Endothelial cell of umbilical vein (primary cell): ENCODE measurements at regions not wholly inside any gene's neighbourhood (a gene's known extent, or its start where the extent isn't known, plus 50 kb on each side); places are given as distances from the start of the nearest gene placed in this dataset.

ENCODE experiments used
- BruUV-seq: library from RNA; stranded (reverse); fragments of 400-500 nt; replicated peaks from 2 replicates; lab custom pipeline; 2021; lab: Mats Ljungman, UMichigan
- CTCF ChIA-PET: fragments of 300-600, 350-600 bp; sonication (Branson Sonifier 250); formaldehyde crosslinking; loops from one replicate; lab custom pipeline; 2021; ENCODE audit warnings: antibody characterized with exemption, inconsistent platforms; lab: Charles Lee
- POLR2A ChIA-PET: fragments of 300-600, 350-600 bp; sonication (Branson Sonifier 250); formaldehyde crosslinking; loops from one replicate; lab custom pipeline; 2021; ENCODE audit warnings: antibody characterized with exemption, inconsistent platforms; lab: Charles Lee
- DNase-seq: peaks from one replicate; pipeline ENCODE4 v3.0.0-alpha.2; 2011; ENCODE audit warnings: low read depth, low spot score
- FAIRE-seq: peaks from 2 replicates; lab custom pipeline; 2011; peaks lifted over from hg19 to GRCh38; lab: Jason Lieb, UNC
- H2AFZ ChIP-seq: 2 replicates; pipeline ENCODE4 v1.6.0; 2012; ENCODE audit warnings: low read depth, low read length, control low read depth, inconsistent platforms
- H3K27ac ChIP-seq: 2 replicates; pipeline ENCODE4 v1.5.1; 2011; ENCODE audit warnings: low read depth, mild to moderate bottlenecking, control low read depth, low read length, moderate library complexity; ENCODE audit not compliant: insufficient read depth
- H3K27me3 ChIP-seq, 2 experiments: 2 replicates each; pipeline versions ENCODE4 v1.6.0 to v1.6.1; 2011; ENCODE audit warnings: low read length in 2 of 2, mixed read lengths in 1 of 2; ENCODE audit not compliant: control insufficient read depth in 2 of 2, insufficient read depth in 2 of 2
- H3K36me3 ChIP-seq, 2 experiments: 2 replicates in 1 of 2; 3 replicates in 1 of 2; pipeline ENCODE4 v1.5.1; 2011; ENCODE audit warnings: low read length in 2 of 2, mild to moderate bottlenecking in 1 of 2, moderate library complexity in 1 of 2; ENCODE audit not compliant: control insufficient read depth in 2 of 2, insufficient read depth in 2 of 2; ENCODE audit errors: extremely low read depth in 1 of 2
- H3K4me1 ChIP-seq: 3 replicates; pipeline ENCODE4 v1.5.1; 2011; ENCODE audit warnings: mild to moderate bottlenecking, low read length; ENCODE audit not compliant: control insufficient read depth, insufficient read depth; ENCODE audit errors: extremely low read depth
- H3K4me2 ChIP-seq: 2 replicates; pipeline ENCODE4 v1.6.1; 2011; ENCODE audit warnings: low read length, control low read depth, mixed read lengths; ENCODE audit not compliant: insufficient read depth
- H3K4me3 ChIP-seq, 3 experiments: fragments of 200-600 bp in 1 of 3; sonication (generic), shearing (Covaris generic) in 1 of 3; replicated peaks in 1 of 3; 2 replicates each; pipeline ENCODE4 v1.5.1; 2011 to 2016; ENCODE audit warnings: control low read depth in 3 of 3, low read length in 3 of 3, mild to moderate bottlenecking in 2 of 3, inconsistent platforms in 1 of 3, low read depth in 1 of 3, moderate library complexity in 1 of 3; ENCODE audit not compliant: insufficient read depth in 1 of 3
- H3K79me2 ChIP-seq: 2 replicates; pipeline ENCODE4 v1.6.0; 2012; ENCODE audit warnings: low read length, inconsistent platforms; ENCODE audit not compliant: control insufficient read depth, insufficient read depth
- H3K9ac ChIP-seq: replicated peaks from 2 replicates; pipeline ENCODE3; 2011; ENCODE audit warnings: low read length, control low read depth; ENCODE audit not compliant: insufficient read depth; ENCODE audit errors: extremely low read depth
- H3K9me1 ChIP-seq: replicated peaks from 3 replicates; pipeline ENCODE4 v1.6.0; 2011; ENCODE audit warnings: mild to moderate bottlenecking, low read length; ENCODE audit not compliant: control insufficient read depth, insufficient read depth; ENCODE audit errors: extremely low read depth
- H3K9me3 ChIP-seq: replicated peaks from 2 replicates; pipeline ENCODE4 v1.5.1; 2012; ENCODE audit warnings: low read length, inconsistent platforms; ENCODE audit not compliant: control insufficient read depth, insufficient read depth
- H4K20me1 ChIP-seq: replicated peaks from 2 replicates; pipeline ENCODE3; 2011; ENCODE audit warnings: mild to moderate bottlenecking, low read length; ENCODE audit not compliant: control insufficient read depth, insufficient read depth; ENCODE audit errors: extremely low read depth
- EZH2 ChIP-seq: IDR thresholded peaks from 2 replicates; pipeline ENCODE4 v1.6.1; 2012; ENCODE audit warnings: borderline replicate concordance, low read depth, mild to moderate bottlenecking, moderate library complexity, low read length, inconsistent platforms; ENCODE audit not compliant: severe bottlenecking
- FOS ChIP-seq: IDR thresholded peaks from 2 replicates; pipeline ENCODE4 v1.6.1; 2011; ENCODE audit warnings: mild to moderate bottlenecking, low read length, moderate library complexity, borderline replicate concordance; ENCODE audit not compliant: insufficient read depth
- GATA2 ChIP-seq: IDR thresholded peaks from 2 replicates; pipeline ENCODE4 v1.7.0; 2011; ENCODE audit warnings: low read depth, mild to moderate bottlenecking, moderate library complexity, mixed read lengths, low read length; ENCODE audit not compliant: insufficient read length, insufficient read depth
- JUN ChIP-seq: IDR thresholded peaks from 2 replicates; pipeline ENCODE4 v1.6.1; 2011; ENCODE audit warnings: borderline replicate concordance, low read depth; ENCODE audit not compliant: insufficient read length, insufficient read depth
- MAX ChIP-seq: IDR thresholded peaks from 2 replicates; pipeline ENCODE4 v1.6.1; 2011; ENCODE audit not compliant: insufficient read depth, insufficient read length
- MYC ChIP-seq: IDR thresholded peaks from one replicate; pipeline ENCODE4 v1.6.1; 2011; ENCODE audit warnings: mild to moderate bottlenecking, low read depth, low read length
- POLR2A ChIP-seq: IDR thresholded peaks from 2 replicates; pipeline ENCODE4 v1.6.1; 2012; ENCODE audit warnings: low read depth, mild to moderate bottlenecking, control low read depth, low read length
- POLR2AphosphoS5 ChIP-seq: IDR thresholded peaks from 2 replicates; pipeline ENCODE4 v1.6.1; 2012; ENCODE audit warnings: low read depth, mild to moderate bottlenecking, control low read depth, low read length, moderate library complexity; ENCODE audit not compliant: insufficient read depth
- dilution Hi-C: fragments of 300-500 bp; cut with MboI; formaldehyde crosslinking; loops from one replicate; pipeline ENCODE4 v1.15.0; 2019; ENCODE audit warnings: low sequenced_read_pairs; ENCODE audit not compliant: extremely low pct_ligation_motif_present
- intact Hi-C: fragments of 100-400 bp; cut with micrococcal nuclease; formaldehyde crosslinking; loops from one replicate; pipeline ENCODE4 v1.10.0; 2022
- TF ChIP-seq, protein P1 (sequence below), 2 donors: IDR thresholded peaks; 1 replicate in 1 of 2; 2 replicates in 1 of 2; pipeline ENCODE4 v1.5.1; 2011; ENCODE audit warnings: low read length in 2 of 2, mild to moderate bottlenecking in 2 of 2, moderate library complexity in 2 of 2, control low read depth in 1 of 2, inconsistent platforms in 1 of 2, low read depth in 1 of 2; ENCODE audit not compliant: insufficient read depth in 1 of 2; ENCODE audit errors: extremely low read depth in 1 of 2

GRCh38 chr15:66893294-66893693 is 172.1 kb upstream of the SMAD3 start:
- Histone ChIP-seq H3K27ac (no peak overlapping the region), H3K4me2 (no peak overlapping the region), H3K9me3 (no peaks in the 10 kb centered on the region), H3K9ac (no peak overlapping the region), H4K20me1 (no peaks in the 10 kb centered on the region), H3K9me1 (no peaks in the 10 kb centered on the region), H3K27me3 (no peaks in the 10 kb centered on the region), H3K79me2 (no peaks in the 10 kb centered on the region), H2AFZ (no peak overlapping the region), H3K36me3 (no peaks in the 10 kb centered on the region), H3K4me1 (no peaks in the 10 kb centered on the region), H3K4me3 (no peak overlapping the region)
- DNase-seq (no peak), FAIRE-seq (no peak)
- TF ChIP-seq FOS (no peak), MYC (no peak), MAX (no peak), POLR2AphosphoS5 (no peak), EZH2 (no peak), JUN (no peak), GATA2 (no peak), POLR2A (no peak)
- TF ChIP-seq, protein P1, sequence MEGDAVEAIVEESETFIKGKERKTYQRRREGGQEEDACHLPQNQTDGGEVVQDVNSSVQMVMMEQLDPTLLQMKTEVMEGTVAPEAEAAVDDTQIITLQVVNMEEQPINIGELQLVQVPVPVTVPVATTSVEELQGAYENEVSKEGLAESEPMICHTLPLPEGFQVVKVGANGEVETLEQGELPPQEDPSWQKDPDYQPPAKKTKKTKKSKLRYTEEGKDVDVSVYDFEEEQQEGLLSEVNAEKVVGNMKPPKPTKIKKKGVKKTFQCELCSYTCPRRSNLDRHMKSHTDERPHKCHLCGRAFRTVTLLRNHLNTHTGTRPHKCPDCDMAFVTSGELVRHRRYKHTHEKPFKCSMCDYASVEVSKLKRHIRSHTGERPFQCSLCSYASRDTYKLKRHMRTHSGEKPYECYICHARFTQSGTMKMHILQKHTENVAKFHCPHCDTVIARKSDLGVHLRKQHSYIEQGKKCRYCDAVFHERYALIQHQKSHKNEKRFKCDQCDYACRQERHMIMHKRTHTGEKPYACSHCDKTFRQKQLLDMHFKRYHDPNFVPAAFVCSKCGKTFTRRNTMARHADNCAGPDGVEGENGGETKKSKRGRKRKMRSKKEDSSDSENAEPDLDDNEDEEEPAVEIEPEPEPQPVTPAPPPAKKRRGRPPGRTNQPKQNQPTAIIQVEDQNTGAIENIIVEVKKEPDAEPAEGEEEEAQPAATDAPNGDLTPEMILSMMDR (IDR thresholded peaks at IDR 0.05; ENCODE audit: extremely low read depth in 1 of 2, insufficient read depth in 1 of 2, low read depth in 1 of 2, low read length in 2 of 2), result no peak
- intact Hi-C loops, result no loop called here
- BruUV-seq, result no TSS peak
- POLR2A ChIA-PET, result no interaction called here
- dilution Hi-C loops, result no loop called here
- CTCF ChIA-PET, result no interaction called here
